Ovary (tissue), 7 donors: ENCODE measurements at regions not wholly inside any gene's neighbourhood (a gene's known extent, or its start where the extent isn't known, plus 50 kb on each side); places are given as distances from the start of the nearest gene placed in this dataset.

Source experiments
- DNase-seq, 5 donors: peaks; one replicate each; pipeline ENCODE4 v3.0.0-alpha.2; 2019 to 2020
- H3K27ac ChIP-seq, 2 donors: fragments of 200-600 bp; one replicate each; pipeline versions ENCODE4 v1.5.1 to v1.8.0; 2019 to 2022
- H3K27me3 ChIP-seq: fragments of 200-600 bp; one replicate; pipeline ENCODE4 v1.8.0; 2022
- H3K36me3 ChIP-seq: fragments of 200-600 bp; sonication (generic); one replicate; pipeline ENCODE4 v1.5.1; 2019
- H3K4me1 ChIP-seq: one replicate; pipeline ENCODE4 v1.8.1; 2013; ENCODE audit warnings: mild to moderate bottlenecking, moderate library complexity; ENCODE audit not compliant: insufficient read depth
- H3K4me3 ChIP-seq: fragments of 200-600 bp; sonication (generic); one replicate; pipeline ENCODE4 v1.5.1; 2017
- H3K9me3 ChIP-seq, 2 donors: fragments of 200-600 bp in 1 of 2; sonication (generic) in 1 of 2; one replicate each; pipeline versions ENCODE4 v1.5.1 to v1.8.1; 2013 to 2019; ENCODE audit warnings: mild to moderate bottlenecking in 1 of 2, moderate library complexity in 1 of 2
- EP300 ChIP-seq: sonication (generic); formaldehyde crosslinking; IDR thresholded peaks from one replicate; pipeline ENCODE4 v1.6.1; 2017; ENCODE audit warnings: antibody characterized with exemption
- POLR2A ChIP-seq: fragments of 450-650 bp; IDR thresholded peaks from one replicate; pipeline ENCODE4 v1.6.1; 2017; ENCODE audit warnings: antibody characterized with exemption, mild to moderate bottlenecking, moderate library complexity
- WGBS, 3 donors: extraction: QIAGEN DNeasy Blood & Tissue Kit in 1 of 3; methylation state at CpG; one replicate each; pipeline versions ENCODE4 v1.1.5 to v1.1.7; 2013 to 2017; 5-methylcytosine and 5-hydroxymethylcytosine counted together
- intact Hi-C, 4 donors: fragments of 100-400 bp; cut with DNase I; formaldehyde crosslinking; loops; one replicate each; pipeline versions ENCODE4 v1.11.0 to v1.15.1; 2022 to 2023
- TF ChIP-seq, protein P1 (sequence below), 3 donors: fragments of 450-650 bp in 2 of 3; fragments of 200-600 bp in 1 of 3; IDR thresholded peaks; one replicate each; pipeline versions ENCODE4 v1.5.1 to v1.8.0; 2016 to 2022; ENCODE audit warnings: antibody characterized with exemption in 3 of 3, mild to moderate bottlenecking in 1 of 3
- donor health status: DM: no; HTN: no; CAD: no; lungs with moderate emphysema.
- donor health status: DM: no; HTN: no; CAD: no.
- donor health status: Bipolar disorder and iron deficiency.
- donor health status: DM: no; HTN: no; CAD: no.
- donor health status: DM: yes; HTN: yes; CAD: no.

DNA sequence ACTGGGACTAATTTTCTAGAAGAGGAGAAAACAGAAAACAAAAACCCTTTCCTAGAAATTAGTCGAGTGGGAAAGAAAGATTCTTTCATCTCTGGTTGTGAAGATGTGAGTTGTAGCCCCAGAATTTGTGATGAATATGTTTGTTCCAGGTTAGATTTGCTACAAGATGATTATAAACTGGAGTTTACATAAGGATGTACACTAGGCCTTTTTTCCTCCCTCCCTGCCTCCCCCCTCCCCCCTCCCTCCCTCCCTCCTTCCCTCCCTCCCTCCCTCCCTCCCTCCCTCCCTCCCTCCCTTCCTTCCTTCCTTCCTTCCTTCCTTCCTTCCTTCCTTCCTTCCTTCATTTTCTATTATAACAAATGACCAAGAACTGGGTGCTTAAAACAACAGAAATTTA is 1502.0 kb downstream of the SI start:
- H3K27ac ChIP-seq = no peak overlapping the region

DNA sequence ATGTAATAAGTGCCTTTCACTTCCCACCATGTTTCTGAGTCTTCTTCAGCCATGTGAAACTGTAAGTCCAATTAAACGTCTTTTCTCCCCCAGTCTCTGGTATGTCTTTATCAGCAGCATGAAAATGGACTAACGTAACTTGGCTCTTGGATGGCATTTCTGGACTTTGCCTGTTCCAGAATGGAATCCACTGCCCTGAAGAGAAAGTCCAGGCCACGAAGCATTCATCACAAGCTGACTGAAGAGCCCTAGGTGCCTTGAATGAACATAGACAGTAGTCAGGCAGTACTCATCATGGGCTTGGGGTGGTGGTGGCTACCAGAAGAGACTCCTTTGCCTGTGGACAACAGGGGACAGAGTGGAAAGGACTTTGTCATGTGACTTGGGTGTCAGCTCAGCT is 1505.0 kb downstream of the SI start:
- Histone ChIP-seq H3K9me3 (no peaks in the 10 kb centered on the region), H3K4me3 (no peak overlapping the region), H3K36me3 (no peaks in the 10 kb centered on the region), H3K4me1 (no peaks in the 10 kb centered on the region), H3K27ac (no peak overlapping the region), H3K27me3 (no peaks in the 10 kb centered on the region)
- intact Hi-C loops = no loop called here
- no peak for DNase-seq
- TF ChIP-seq EP300 (no peak), POLR2A (no peak)
- TF ChIP-seq, protein P1, sequence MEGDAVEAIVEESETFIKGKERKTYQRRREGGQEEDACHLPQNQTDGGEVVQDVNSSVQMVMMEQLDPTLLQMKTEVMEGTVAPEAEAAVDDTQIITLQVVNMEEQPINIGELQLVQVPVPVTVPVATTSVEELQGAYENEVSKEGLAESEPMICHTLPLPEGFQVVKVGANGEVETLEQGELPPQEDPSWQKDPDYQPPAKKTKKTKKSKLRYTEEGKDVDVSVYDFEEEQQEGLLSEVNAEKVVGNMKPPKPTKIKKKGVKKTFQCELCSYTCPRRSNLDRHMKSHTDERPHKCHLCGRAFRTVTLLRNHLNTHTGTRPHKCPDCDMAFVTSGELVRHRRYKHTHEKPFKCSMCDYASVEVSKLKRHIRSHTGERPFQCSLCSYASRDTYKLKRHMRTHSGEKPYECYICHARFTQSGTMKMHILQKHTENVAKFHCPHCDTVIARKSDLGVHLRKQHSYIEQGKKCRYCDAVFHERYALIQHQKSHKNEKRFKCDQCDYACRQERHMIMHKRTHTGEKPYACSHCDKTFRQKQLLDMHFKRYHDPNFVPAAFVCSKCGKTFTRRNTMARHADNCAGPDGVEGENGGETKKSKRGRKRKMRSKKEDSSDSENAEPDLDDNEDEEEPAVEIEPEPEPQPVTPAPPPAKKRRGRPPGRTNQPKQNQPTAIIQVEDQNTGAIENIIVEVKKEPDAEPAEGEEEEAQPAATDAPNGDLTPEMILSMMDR (IDR thresholded peaks at IDR 0.05) = no peak
- WGBS, 3 donors = 64 to 80% (median 74%) methylated on average over 3 of the region's 3 CpGs

More for the DNA sequence above, 1502.0 kb downstream of the SI start:
- Histone ChIP-seq H3K9me3 (no peaks in the 10 kb centered on the region), H3K36me3 (no peaks in the 10 kb centered on the region), H3K27me3 (no peaks in the 10 kb centered on the region), H3K4me3 (no peak overlapping the region), H3K4me1 (no peaks in the 10 kb centered on the region)
- intact Hi-C loops = no loop called here
- no peak for TF ChIP-seq EP300
- TF ChIP-seq, protein P1 (IDR thresholded peaks at IDR 0.05) = no peak
- TF ChIP-seq POLR2A = no peak
- WGBS, 3 donors = 67 to 81% (median 76%) methylated on average over 1 of the region's 1 CpG
- DNase-seq = no peak

DNA sequence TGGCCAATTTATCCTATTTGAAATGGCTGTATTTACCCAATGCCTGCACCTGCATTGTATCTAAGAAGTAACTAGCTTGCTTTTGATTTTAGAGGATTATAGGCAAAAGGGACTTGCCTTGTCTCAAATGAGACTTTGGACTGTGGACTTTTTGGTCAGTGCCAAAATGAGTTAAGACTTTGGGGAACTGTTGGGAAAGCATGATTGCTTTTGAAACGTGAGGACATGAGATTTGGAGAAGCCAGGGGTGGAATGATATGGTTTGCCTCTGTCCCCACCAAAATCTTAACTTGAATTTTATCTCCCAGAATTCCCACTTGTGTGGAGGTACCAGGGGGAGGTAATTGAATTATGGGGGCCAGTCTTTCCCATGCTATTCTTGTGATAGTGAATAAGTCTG is 1505.4 kb downstream of the SI start:
- Histone ChIP-seq H3K4me3 (no peak overlapping the region), H3K4me1 (no peaks in the 10 kb centered on the region), H3K27me3 (no peaks in the 10 kb centered on the region), H3K9me3 (no peaks in the 10 kb centered on the region), H3K27ac (no peak overlapping the region), H3K36me3 (no peaks in the 10 kb centered on the region)
- no peak for DNase-seq
- 30 to 40% (median 31%) methylated on average over 1 of the region's 1 CpG for WGBS, 3 donors
- intact Hi-C loops = no loop called here
- no peak for TF ChIP-seq EP300
- TF ChIP-seq, protein P1 (IDR thresholded peaks at IDR 0.05) = no peak
- TF ChIP-seq POLR2A = no peak

DNA sequence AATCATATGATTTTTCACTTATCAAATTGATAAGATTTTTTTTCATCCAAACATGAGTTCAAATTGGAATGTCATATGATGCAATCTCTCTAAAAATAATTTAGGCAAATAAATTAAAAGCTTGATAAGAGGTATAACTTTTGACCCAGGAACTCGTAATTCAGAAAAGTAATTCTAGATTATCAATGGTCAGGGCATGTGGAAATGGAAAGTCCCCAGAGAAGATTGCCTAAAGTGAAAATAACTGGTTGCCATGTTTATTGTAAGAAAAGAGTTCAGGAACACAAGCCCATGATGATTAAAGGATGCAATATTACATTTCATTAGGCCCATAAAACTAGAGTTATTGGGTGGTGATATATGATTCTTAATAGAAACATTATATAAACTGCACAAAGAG is 1514.8 kb downstream of the SI start:
- H3K36me3 ChIP-seq = no peaks in the 10 kb centered on the region
- H3K27me3 ChIP-seq = no peaks in the 10 kb centered on the region
- H3K9me3 ChIP-seq = no peaks in the 10 kb centered on the region
- intact Hi-C loops = no loop called here
- no peak overlapping the region for H3K27ac ChIP-seq
- 56 to 75% (median 64%) methylated on average over 1 of the region's 1 CpG for WGBS, 3 donors
- H3K4me3 ChIP-seq = no peak overlapping the region
- TF ChIP-seq, protein P1 (IDR thresholded peaks at IDR 0.05) = no peak
- DNase-seq = no peak
- H3K4me1 ChIP-seq = no peaks in the 10 kb centered on the region

DNA sequence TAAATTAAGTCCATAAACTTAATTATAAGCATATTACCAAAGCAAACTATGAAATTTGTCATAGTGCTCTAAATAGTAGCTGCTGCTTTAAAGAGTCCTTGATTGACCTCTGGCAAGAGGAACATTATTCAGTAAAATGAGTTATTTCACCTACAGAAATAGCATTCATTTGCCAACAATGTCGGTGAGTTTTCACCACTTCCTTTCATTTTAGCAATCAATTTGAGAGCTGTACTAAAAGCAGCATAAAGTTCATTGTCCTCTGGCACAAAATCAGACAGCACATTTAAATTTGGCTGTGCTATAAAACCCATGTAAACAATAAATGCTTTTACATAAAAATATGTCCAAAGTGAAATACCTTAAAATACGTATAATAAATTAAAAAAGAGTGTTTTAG is 1515.7 kb downstream of the SI start:
- Histone ChIP-seq H3K9me3 (no peaks in the 10 kb centered on the region), H3K4me1 (no peaks in the 10 kb centered on the region), H3K27ac (no peak overlapping the region), H3K27me3 (no peaks in the 10 kb centered on the region), H3K4me3 (no peak overlapping the region), H3K36me3 (no peaks in the 10 kb centered on the region)
- intact Hi-C loops = no loop called here
- WGBS, 3 donors = 18 to 26% (median 22%) methylated on average over 2 of the region's 2 CpGs
- DNase-seq = no peak
- TF ChIP-seq EP300 (no peak), POLR2A (no peak)
- TF ChIP-seq, protein P1 (IDR thresholded peaks at IDR 0.05) = no peak
